Thyroid gland (tissue), 4 donors: ENCODE measurements at regions not wholly inside any gene's neighbourhood (a gene's known extent, or its start where the extent isn't known, plus 50 kb on each side); places are given as distances from the start of the nearest gene placed in this dataset.

Source experiments
- DNase-seq, 2 donors: peaks; one replicate each; pipeline ENCODE4 v3.0.0-alpha.2; 2019
- H3K27ac ChIP-seq, 3 donors: fragments of 200-600 bp; sonication (generic); 1 replicate in 2 of 3; 2 replicates in 1 of 3; pipeline ENCODE4 v1.5.1; 2016 to 2019; ENCODE audit warnings: mild to moderate bottlenecking in 1 of 3, moderate library complexity in 1 of 3
- H3K27me3 ChIP-seq: fragments of 200-600 bp; sonication (generic); one replicate; pipeline ENCODE4 v1.5.1; 2019
- H3K36me3 ChIP-seq, 2 donors: fragments of 200-600 bp; sonication (generic); one replicate each; pipeline ENCODE4 v1.5.1; 2016 to 2019
- H3K4me1 ChIP-seq, 2 donors: fragments of 200-600 bp; sonication (generic); one replicate each; pipeline ENCODE4 v1.5.1; 2017 to 2019
- H3K4me3 ChIP-seq, 3 donors: fragments of 200-600 bp; sonication (generic); replicated peaks in 1 of 3; 1 replicate in 2 of 3; 2 replicates in 1 of 3; pipeline ENCODE4 v1.5.1; 2016; ENCODE audit warnings: mild to moderate bottlenecking in 1 of 3
- H3K9me3 ChIP-seq: fragments of 200-600 bp; sonication (generic); one replicate; pipeline ENCODE4 v1.5.1; 2017
- POLR2A ChIP-seq, 2 donors: fragments of 450-650 bp; IDR thresholded peaks; one replicate each; pipeline ENCODE4 v1.6.1; 2017; ENCODE audit warnings: antibody characterized with exemption in 2 of 2, mild to moderate bottlenecking in 2 of 2, moderate library complexity in 1 of 2
- WGBS, 2 donors: methylation state at CpG; one replicate each; pipeline ENCODE4 v1.1.5; 2017; 5-methylcytosine and 5-hydroxymethylcytosine counted together
- intact Hi-C: fragments of 100-400 bp; cut with DNase I; formaldehyde crosslinking; loops from one replicate; pipeline ENCODE4 v1.15.1; 2023
- TF ChIP-seq, protein P1 (sequence below), 6 experiments: fragments of 200-600 bp in 3 of 6; fragments of 450-650 bp in 3 of 6; sonication (generic) in 3 of 6; IDR thresholded peaks; one replicate each; pipeline ENCODE4 v1.5.1; 2016 to 2019; ENCODE audit warnings: antibody characterized with exemption in 6 of 6, mild to moderate bottlenecking in 2 of 6, inconsistent platforms in 1 of 6, moderate library complexity in 1 of 6

DNA sequence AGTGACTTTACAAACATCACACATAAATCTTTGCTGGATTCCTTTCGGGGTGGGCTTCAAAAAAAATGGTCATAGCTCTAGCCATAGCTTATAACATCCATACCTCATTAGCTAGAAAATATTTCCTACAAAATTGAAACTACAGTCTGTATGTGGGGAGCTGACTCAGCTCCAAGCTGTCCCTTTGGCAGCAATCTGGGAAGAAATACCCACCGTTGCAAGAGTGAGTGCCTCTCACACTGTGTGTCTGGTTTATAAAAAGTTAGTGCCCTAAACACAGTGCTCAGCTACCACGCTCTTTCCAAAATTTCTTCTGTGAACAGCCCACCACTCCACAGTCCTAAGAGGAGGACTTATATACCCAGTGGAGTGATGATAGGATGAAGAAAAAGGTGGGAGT lies 170.1 kb downstream of the RBM43 start:
- DNase-seq = no peak
- Histone ChIP-seq H3K4me1 (no peaks in the 10 kb centered on the region), H3K9me3 (no peaks in the 10 kb centered on the region), H3K27me3 (no peaks in the 10 kb centered on the region), H3K27ac (no peak overlapping the region), H3K36me3 (no peaks in the 10 kb centered on the region), H3K4me3 (no peak overlapping the region)
- WGBS, 2 donors = 66 to 76% methylated on average over 3 of the region's 3 CpGs
- intact Hi-C loops = no loop called here
- no peak for TF ChIP-seq POLR2A (IDR thresholded peaks at IDR 0.05)
- TF ChIP-seq, protein P1, sequence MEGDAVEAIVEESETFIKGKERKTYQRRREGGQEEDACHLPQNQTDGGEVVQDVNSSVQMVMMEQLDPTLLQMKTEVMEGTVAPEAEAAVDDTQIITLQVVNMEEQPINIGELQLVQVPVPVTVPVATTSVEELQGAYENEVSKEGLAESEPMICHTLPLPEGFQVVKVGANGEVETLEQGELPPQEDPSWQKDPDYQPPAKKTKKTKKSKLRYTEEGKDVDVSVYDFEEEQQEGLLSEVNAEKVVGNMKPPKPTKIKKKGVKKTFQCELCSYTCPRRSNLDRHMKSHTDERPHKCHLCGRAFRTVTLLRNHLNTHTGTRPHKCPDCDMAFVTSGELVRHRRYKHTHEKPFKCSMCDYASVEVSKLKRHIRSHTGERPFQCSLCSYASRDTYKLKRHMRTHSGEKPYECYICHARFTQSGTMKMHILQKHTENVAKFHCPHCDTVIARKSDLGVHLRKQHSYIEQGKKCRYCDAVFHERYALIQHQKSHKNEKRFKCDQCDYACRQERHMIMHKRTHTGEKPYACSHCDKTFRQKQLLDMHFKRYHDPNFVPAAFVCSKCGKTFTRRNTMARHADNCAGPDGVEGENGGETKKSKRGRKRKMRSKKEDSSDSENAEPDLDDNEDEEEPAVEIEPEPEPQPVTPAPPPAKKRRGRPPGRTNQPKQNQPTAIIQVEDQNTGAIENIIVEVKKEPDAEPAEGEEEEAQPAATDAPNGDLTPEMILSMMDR (IDR thresholded peaks at IDR 0.05) = no peak

DNA sequence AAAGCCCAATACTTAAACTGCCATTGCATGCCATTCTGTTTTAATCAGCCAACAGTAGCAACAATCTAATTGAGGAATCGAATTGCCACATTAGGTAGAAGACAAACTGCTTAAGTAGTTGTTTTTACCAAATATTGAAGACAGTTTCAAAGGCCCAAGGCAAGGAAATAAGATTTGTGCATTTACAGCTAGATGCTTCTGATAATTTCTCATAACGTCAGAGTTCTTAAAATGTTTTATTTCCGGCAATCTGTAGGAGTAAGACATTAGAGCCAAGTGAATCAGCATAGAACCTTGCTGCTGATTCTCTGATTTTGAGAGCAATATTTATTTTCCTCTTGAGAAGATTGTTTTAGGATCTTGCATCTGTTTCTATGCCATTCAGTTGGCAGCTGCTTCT lies 174.3 kb downstream of the RBM43 start:
- Histone ChIP-seq H3K9me3 (no peaks in the 10 kb centered on the region), H3K4me3 (no peak overlapping the region), H3K27me3 (no peaks in the 10 kb centered on the region), H3K36me3 (no peaks in the 10 kb centered on the region), H3K4me1 (no peaks in the 10 kb centered on the region), H3K27ac (no peak overlapping the region)
- TF ChIP-seq, protein P1 (IDR thresholded peaks at IDR 0.05) = no peak
- no peak for TF ChIP-seq POLR2A (IDR thresholded peaks at IDR 0.05)
- no peak for DNase-seq
- 69 to 84% methylated on average over 3 of the region's 3 CpGs for WGBS, 2 donors
- intact Hi-C loops = no loop called here

DNA sequence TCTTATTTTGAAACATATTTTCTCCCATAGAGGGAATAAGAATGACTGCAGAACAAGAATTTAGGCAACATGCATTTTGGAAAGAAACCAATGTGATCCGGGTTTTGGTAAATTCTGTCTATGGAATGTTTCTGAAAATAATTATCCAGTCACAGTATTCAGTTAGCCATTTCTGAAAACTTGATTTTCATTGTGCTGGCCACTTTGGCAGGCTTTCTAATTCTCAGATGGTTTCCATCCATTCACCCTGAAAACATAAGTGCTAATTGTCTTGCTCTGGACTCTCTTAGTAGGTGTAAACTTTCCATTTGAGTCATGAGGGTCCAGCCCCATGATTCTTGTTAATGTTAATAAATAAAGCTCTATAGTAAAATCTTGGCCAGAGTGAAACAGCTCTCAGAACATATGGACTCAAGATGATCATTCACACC lies 176.5 kb downstream of the RBM43 start:
- Histone ChIP-seq H3K36me3 (no peaks in the 10 kb centered on the region), H3K4me1 (no peaks in the 10 kb centered on the region), H3K27ac (no peak overlapping the region), H3K4me3 (no peak overlapping the region), H3K27me3 (no peaks in the 10 kb centered on the region), H3K9me3 (no peaks in the 10 kb centered on the region)
- WGBS, 2 donors = 74 to 89% methylated on average over 1 of the region's 1 CpG
- no peak for TF ChIP-seq POLR2A (IDR thresholded peaks at IDR 0.05)
- TF ChIP-seq, protein P1 (IDR thresholded peaks at IDR 0.05) = no peak
- no peak for DNase-seq
- intact Hi-C loops = no loop called here

DNA sequence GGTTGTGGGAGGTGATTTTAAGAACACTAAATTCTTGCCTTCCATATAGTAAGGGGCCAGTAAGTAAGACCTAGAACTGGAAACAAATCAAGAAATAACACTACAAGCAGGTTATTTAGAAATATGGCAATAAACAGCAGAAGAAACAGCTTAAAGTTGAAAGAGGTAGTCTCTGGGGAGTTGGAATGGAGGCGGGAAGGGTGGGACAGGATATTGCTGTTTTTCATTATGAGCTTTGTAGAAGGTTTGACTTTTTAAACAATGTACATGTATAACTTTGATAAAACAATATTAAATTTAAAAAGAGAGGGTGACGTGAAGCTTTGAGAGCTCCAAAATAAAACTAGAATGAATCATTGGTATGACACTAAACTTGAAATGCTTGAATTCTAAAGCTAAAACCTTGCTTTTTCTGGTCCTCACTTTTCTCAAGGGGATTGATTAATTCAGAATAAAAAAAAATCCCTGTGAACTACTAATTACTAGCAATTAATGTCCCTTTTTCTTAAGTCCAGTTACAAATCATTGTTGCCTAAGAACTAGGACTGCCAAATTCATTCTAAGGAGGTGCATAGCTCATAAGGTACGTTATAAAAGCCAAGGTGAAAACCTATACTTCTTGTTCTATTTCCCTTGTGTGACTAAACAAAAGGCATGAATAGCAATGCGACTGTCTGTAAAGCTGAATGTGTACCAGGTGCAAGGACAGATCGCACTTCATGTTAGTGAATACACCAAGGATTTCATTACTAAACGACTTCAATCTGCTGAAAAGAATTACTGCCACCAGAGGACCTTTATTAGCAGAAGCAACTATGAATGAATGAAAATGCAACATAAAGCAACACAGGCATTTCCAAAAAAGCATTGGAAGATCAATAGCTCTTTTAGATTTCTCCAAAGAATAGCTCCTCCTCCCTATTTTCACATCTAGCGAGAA lies 177.5 kb downstream of the RBM43 start:
- H3K4me1 ChIP-seq = no peaks in the 10 kb centered on the region
- no peaks in the 10 kb centered on the region for H3K27me3 ChIP-seq
- 68 to 81% methylated on average over 7 of the region's 7 CpGs for WGBS, 2 donors
- intact Hi-C loops = no loop called here
- no peak for TF ChIP-seq POLR2A (IDR thresholded peaks at IDR 0.05)
- TF ChIP-seq, protein P1 (IDR thresholded peaks at IDR 0.05) = no peak
- H3K36me3 ChIP-seq = no peaks in the 10 kb centered on the region
- DNase-seq = no peak
- no peaks in the 10 kb centered on the region for H3K9me3 ChIP-seq
- no peak overlapping the region for H3K4me3 ChIP-seq
- no peak overlapping the region for H3K27ac ChIP-seq

DNA sequence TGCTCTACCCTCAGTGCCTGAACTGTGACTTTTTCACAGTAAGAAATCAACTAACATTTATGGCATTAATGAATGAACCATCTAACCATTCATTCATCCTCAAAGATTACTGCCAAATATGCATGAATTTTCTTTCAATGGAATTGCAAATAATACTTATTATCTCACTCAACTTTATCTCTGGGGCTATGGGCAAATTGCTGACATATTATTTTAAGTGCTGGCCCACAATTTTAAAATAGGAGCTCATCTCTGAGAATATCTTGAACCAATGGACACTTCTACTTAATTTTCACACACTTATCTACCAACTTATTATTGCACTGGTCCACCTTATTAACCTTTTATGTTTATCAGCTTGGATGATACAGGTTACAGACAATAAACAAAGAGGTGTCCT lies 182.8 kb downstream of the RBM43 start:
- DNase-seq = no peak
- H3K9me3 ChIP-seq = no peaks in the 10 kb centered on the region
- TF ChIP-seq POLR2A (IDR thresholded peaks at IDR 0.05) = no peak
- TF ChIP-seq, protein P1 (IDR thresholded peaks at IDR 0.05) = no peak
- no peak overlapping the region for H3K27ac ChIP-seq
- H3K4me1 ChIP-seq = no peaks in the 10 kb centered on the region
- no peaks in the 10 kb centered on the region for H3K36me3 ChIP-seq
- no peaks in the 10 kb centered on the region for H3K27me3 ChIP-seq
- H3K4me3 ChIP-seq = no peak overlapping the region
- intact Hi-C loops = no loop called here
